HG03378 (cell line): ENCODE measurements at regions not wholly inside any gene's neighbourhood (a gene's known extent, or its start where the extent isn't known, plus 50 kb on each side); places are given as distances from the start of the nearest gene placed in this dataset.

Source experiments
- ATAC-seq: cut with Tn5 transposase; IDR thresholded peaks from one replicate; pipeline ENCODE4 v1.9.1; 2021; ENCODE audit warnings: mild to moderate bottlenecking, moderate library complexity; ENCODE audit not compliant: unreplicated experiment

DNA sequence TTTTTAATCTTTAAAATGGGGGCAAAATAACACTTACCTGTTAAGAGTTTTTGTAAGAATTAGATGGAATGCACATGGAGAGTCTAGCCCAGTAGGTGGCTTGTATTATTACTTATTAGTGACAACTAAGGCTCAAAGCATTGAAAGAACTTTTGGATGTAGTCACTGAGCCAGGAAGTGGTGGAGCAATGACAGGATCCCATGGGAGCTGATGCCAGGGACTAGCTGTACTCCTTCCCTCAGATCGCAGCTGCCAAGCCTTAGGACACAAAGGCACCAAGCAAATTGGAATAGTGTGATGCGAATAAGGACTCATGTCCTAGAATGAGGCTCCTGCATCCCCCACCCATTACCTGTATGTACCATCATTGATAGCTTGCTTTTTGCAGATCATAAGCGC lies 370.4 kb upstream of the RGMA start:
- no peak for ATAC-seq

- no peak for ATAC-seq
These were observed 369.6 kb upstream of the RGMA start for GRCh38 chr15:93458597-93458996.

DNA sequence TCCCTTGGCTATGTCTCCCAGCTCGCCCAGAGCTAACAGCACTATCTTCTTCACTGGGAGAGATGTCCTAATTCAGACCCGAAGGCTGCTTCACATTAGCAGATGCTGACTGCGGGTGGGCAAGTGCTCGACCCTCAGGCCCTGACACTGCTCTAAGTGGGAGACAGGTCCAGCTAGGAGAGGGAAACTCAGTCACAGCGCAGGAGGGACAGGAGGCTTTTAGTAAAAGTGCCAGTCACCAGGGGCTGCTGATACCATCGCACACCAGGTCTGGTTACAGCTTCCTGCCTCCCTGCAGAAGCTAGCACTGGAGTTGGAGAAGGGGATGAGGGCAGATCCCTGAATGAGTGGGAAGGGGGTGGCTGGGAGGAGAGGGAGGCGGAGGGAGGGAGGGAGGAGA lies 365.8 kb upstream of the RGMA start:
- ATAC-seq, result no peak

DNA sequence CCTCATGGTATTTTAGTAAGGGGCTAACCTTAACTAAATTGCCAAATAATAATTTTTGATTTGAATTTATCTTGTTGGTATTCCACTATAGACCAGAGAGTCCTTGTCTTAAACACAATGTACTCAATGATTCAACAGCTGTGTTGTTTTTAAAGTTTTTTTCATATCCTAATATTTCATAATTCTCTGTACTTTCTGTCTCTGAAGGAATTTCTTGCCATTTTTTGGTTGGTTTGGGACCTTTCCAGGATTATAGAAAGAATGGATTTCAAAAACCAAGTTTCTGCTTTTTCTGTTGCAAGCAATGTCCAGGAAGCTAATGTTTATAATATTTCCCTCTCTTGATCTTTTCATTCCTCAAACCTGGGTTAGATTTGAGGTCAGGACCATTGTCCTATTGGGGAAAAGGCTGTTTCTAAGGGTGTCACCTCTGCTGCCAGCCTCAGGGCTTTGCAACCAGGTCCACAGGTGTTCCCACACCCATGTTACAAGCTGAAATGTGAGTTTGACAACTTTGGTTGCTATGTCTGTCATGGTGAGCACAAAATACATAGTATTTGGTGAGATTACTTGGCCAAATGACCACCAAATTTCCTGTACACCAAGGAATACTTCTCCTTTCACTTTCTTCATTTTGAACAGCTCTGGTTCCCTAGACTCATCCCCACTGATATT lies 363.7 kb upstream of the RGMA start:
- ATAC-seq, result no peak

GRCh38 chr15:93451822-93452221 lies 362.8 kb upstream of the RGMA start:
- ATAC-seq, result no peak

DNA sequence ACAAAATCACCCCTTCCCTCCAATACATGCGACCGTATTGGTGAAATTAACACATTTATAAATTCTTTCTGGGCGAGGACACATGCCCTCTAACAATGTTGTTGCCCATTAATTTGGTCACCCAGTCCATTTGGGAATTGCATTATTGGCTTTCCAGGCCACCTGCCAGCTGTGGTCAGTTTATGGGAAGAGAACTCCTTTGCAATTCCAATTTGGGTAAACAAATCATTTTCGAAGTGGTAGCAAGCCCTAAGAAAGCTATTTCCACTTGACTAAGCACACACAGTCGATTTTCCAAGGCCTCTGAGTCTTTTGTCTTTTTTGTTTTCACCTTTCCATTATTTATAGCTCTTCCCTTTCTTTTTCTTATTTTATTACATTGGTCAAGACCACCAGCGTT lies 362.3 kb upstream of the RGMA start:
- no peak for ATAC-seq

DNA sequence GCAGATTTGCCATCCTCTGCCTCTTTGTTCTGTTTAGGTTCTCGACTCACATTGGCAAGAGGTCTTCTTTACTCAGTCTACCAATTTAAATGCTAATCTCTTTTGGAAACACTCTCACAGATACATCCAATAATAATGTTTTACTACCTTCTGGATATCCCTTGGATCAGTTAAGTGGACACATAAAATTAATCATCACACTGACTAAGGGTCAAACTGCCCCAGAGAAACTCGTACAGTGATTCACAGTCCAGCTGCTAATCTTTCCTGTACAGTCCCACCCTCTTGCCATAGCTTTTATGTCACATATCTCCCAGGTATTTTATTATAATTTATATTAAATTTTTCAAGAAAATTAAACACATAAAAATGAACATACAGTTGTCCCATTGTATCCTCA lies 360.8 kb upstream of the RGMA start:
- ATAC-seq, result no peak

DNA sequence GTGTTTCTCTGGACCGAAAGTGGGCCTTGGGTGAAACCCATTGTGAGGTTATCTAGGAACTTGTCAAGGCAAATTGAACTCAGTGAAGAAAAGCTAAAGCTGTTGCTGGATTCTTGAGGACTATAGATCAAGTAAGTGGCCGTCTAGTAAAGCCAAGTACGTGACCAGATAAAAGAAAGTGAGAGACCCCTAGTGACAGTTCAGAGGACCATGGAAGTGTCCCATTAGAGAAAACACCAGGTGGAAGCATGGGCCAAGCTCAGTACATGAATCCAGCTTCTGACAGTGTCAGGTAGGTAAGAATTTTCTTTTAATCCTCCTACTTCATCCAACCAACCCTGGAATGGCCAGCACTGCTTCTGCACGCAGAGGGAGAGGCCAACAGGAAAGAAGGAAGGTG lies 349.3 kb upstream of the RGMA start:
- no peak for ATAC-seq

- ATAC-seq, result no peak
These were observed 343.5 kb upstream of the RGMA start for GRCh38 chr15:93432474-93432873.

GRCh38 chr15:93428807-93429351 lies 339.9 kb upstream of the RGMA start:
- ATAC-seq, result no peak

- no peak for ATAC-seq
These were observed 339.1 kb upstream of the RGMA start for GRCh38 chr15:93428150-93428549.

- no peak for ATAC-seq
These were observed 335.1 kb upstream of the RGMA start for GRCh38 chr15:93424131-93424530.

- ATAC-seq, result no peak
These were observed 333.5 kb upstream of the RGMA start for GRCh38 chr15:93422476-93422875.

- no peak for ATAC-seq
These were observed 331.5 kb upstream of the RGMA start for GRCh38 chr15:93420477-93420876.

DNA sequence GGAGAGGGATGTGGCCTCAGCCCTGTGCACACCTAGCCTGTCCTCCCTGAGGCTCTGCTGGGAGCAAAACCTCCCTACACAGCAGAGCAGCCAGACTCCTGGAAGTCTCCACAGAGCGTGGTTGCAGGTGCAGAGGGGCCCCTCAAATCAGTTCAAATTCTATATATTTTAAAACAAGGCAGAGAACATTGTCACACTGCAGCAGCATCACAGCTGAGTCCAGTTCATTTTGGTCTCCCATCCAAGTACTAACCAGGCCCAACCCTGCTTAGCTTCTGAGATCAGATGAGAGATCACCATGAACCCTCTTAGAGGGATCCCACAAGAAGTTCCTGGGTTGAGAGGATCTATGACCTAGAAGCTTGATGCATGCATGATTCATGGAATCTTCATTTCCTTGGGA lies 331.0 kb upstream of the RGMA start:
- no peak for ATAC-seq

GRCh38 chr15:93418566-93418965 lies 329.6 kb upstream of the RGMA start:
- ATAC-seq, result no peak

GRCh38 chr15:93417631-93418030 lies 328.6 kb upstream of the RGMA start:
- no peak for ATAC-seq

DNA sequence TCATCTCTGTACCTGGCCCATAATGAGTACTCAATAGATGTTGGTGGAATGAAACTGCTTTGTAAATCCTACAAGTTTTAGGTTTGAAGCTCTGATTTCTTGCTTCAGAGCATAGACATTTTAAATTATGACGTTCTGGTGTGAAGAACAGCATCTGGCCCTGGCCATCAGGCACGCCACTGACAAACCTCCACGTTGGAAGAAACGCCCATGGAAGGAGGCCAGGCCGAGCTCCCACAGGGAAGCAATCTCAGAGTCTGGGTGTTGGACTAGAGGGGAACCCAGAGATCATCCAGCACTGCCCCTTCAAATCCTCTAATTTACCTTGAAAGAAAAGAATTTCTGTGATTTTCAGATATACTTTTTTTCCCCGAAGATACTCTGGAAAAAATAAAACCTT lies 328.1 kb upstream of the RGMA start:
- ATAC-seq, result no peak

GRCh38 chr15:93415576-93415975 lies 326.6 kb upstream of the RGMA start:
- no peak for ATAC-seq

GRCh38 chr15:93414576-93415231 lies 325.7 kb upstream of the RGMA start:
- no peak for ATAC-seq

- ATAC-seq, result no peak
These were observed 324.7 kb upstream of the RGMA start for GRCh38 chr15:93413745-93414144.

DNA sequence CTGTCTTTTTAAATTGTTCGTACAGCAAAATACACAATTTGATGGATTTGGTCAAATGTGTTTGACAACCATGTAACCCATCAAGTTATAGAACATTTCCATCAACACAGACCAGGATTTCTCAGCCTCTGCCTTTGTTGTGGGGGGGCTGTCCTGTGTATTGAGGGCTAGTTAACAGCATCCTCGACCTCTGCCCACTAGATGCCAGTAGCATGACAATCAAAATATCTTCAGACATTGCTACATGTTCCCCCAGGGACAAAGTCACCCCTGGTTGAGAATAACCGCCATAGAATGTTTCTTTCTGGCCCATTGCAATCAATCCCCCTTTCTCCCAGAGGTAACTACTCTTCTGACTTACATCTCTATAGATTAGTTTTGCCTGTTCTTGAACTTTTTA lies 310.1 kb upstream of the RGMA start:
- ATAC-seq, result no peak

DNA sequence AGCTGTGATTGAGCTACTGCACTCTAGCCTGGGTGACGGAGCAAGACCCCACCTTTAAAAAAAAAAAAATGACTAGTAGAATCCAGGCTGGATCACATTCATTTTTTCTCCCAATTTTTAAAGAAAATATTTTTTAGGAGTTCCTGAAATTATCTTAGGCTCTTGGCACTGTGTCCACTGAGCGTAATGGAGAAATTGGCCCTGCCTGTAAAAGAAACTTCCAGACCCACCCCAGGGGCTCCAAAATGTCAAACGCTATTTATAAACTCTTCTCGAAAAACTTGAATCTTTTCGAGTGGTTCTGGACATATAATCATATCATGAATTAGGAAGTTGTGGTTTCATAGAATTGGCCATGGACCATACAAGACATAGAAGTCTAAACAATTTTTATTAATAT lies 300.2 kb upstream of the RGMA start:
- no peak for ATAC-seq
